Lung (tissue), 11 donors: ENCODE measurements at regions not wholly inside any gene's neighbourhood (a gene's known extent, or its start where the extent isn't known, plus 50 kb on each side); places are given as distances from the start of the nearest gene placed in this dataset.
A peak's percentile ranks its signal among the peaks of the same experiment; 100 is the strongest.

Experiments used
- ATAC-seq: fragments of 200-7000 bp; cut with Tn5 transposase; one replicate; pipeline ENCODE4 v1.9.1; 2020; ENCODE audit warnings: moderate number of reproducible peaks; ENCODE audit not compliant: insufficient read depth, low FRiP score
- DNase-seq, 3 donors: peaks; one replicate each; pipeline ENCODE4 v3.0.0-alpha.2; 2013 to 2017
- H3K27ac ChIP-seq, 2 donors: one replicate each; pipeline ENCODE4 v1.5.1; 2013; ENCODE audit warnings: mild to moderate bottlenecking in 2 of 2, moderate library complexity in 2 of 2, control low read depth in 1 of 2, inconsistent platforms in 1 of 2, low read depth in 1 of 2, low read length in 1 of 2
- H3K27me3 ChIP-seq, 3 donors: one replicate each; pipeline ENCODE4 v1.5.1; 2013; ENCODE audit warnings: low read length in 2 of 3; ENCODE audit not compliant: control insufficient read depth in 3 of 3, insufficient read depth in 3 of 3
- H3K36me3 ChIP-seq, 4 donors: one replicate each; pipeline ENCODE4 v1.5.1; 2013; ENCODE audit warnings: low read length in 4 of 4, mild to moderate bottlenecking in 1 of 4, moderate library complexity in 1 of 4; ENCODE audit not compliant: control insufficient read depth in 4 of 4, insufficient read depth in 4 of 4
- H3K4me1 ChIP-seq, 5 donors: one replicate each; pipeline ENCODE4 v1.5.1; 2013; ENCODE audit warnings: low read length in 5 of 5, mild to moderate bottlenecking in 2 of 5, moderate library complexity in 1 of 5; ENCODE audit not compliant: control insufficient read depth in 5 of 5, insufficient read depth in 5 of 5
- H3K4me3 ChIP-seq: one replicate; pipeline ENCODE4 v1.5.1; 2013; ENCODE audit warnings: mild to moderate bottlenecking, control low read depth, moderate library complexity
- H3K9ac ChIP-seq, 2 donors: one replicate each; pipeline ENCODE4 v1.5.1; 2013; ENCODE audit warnings: low read length in 2 of 2, control low read depth in 1 of 2; ENCODE audit not compliant: insufficient read depth in 1 of 2
- H3K9me3 ChIP-seq, 4 donors: one replicate each; pipeline ENCODE4 v1.5.1; 2013; ENCODE audit warnings: low read length in 3 of 4, mild to moderate bottlenecking in 1 of 4, moderate library complexity in 1 of 4; ENCODE audit not compliant: control insufficient read depth in 4 of 4, insufficient read depth in 3 of 4
- CTCF ChIP-seq: IDR thresholded peaks from 2 replicates; pipeline ENCODE4 v1.5.1; 2012; ENCODE audit warnings: mild to moderate bottlenecking; ENCODE audit errors: control extremely low read depth, extremely low read depth
- WGBS, 2 donors: extraction: QIAGEN DNeasy Blood & Tissue Kit; methylation state at CpG; one replicate each; pipeline ENCODE4 v1.1.7; 2013; 5-methylcytosine and 5-hydroxymethylcytosine counted together
- donor health status: control.
- donor health status: control.
- donor health status: Bipolar disorder and iron deficiency.
- donor health status: healthy.
- donor health status: DM: yes; HTN: yes; CAD: no.

GRCh38 chr4:38328989-38329729 lies 334.8 kb upstream of the KLF3 start:
- DNase-seq (peak in 2 of 3 donors; percentile 36 to 57), ATAC-seq (no peak)
- peaks cover 0 to 4% (median 0%) of the 10 kb centered on the region in 5 donors for H3K4me1 ChIP-seq
- H3K27me3 ChIP-seq = no peaks in the 10 kb centered on the region
- H3K9ac ChIP-seq = no peak overlapping the region
- H3K36me3 ChIP-seq = no peaks in the 10 kb centered on the region
- WGBS, 2 donors = 51 to 55% methylated on average over 8 of the region's 8 CpGs
- TF ChIP-seq CTCF = no peak
- H3K27ac ChIP-seq = no peak overlapping the region
- no peak overlapping the region for H3K4me3 ChIP-seq
- H3K9me3 ChIP-seq = peaks cover 0 to 1% (median 0%) of the 10 kb centered on the region in 4 donors

- peaks cover 0 to 4% (median 0%) of the 10 kb centered on the region in 5 donors for H3K4me1 ChIP-seq
- 39 to 72% methylated on average over 1 of the region's 1 CpG for WGBS, 2 donors
- no peak overlapping the region for H3K27ac ChIP-seq
Measured at GRCh38 chr4:38330321-38330720, 333.7 kb upstream of the KLF3 start.

GRCh38 chr4:38330936-38331335 lies 333.1 kb upstream of the KLF3 start:
- TF ChIP-seq CTCF = no peak
- no peak overlapping the region for H3K4me3 ChIP-seq
- H3K27me3 ChIP-seq = no peaks in the 10 kb centered on the region
- no peak overlapping the region for H3K27ac ChIP-seq
- ATAC-seq (no peak), DNase-seq (no peak)
- WGBS, 2 donors = 88 to 91% methylated on average over 7 of the region's 7 CpGs
- H3K9ac ChIP-seq = no peak overlapping the region
- no peaks in the 10 kb centered on the region for H3K36me3 ChIP-seq
- no peaks in the 10 kb centered on the region for H3K9me3 ChIP-seq
- H3K4me1 ChIP-seq = peaks cover 0 to 4% (median 0%) of the 10 kb centered on the region in 5 donors

More at GRCh38 chr4:38330321-38330720, 333.7 kb upstream of the KLF3 start:
- no peak for ATAC-seq
- no peaks in the 10 kb centered on the region for H3K27me3 ChIP-seq
- no peaks in the 10 kb centered on the region for H3K36me3 ChIP-seq
- H3K9me3 ChIP-seq = no peaks in the 10 kb centered on the region
- no peak overlapping the region for H3K9ac ChIP-seq
- no peak overlapping the region for H3K4me3 ChIP-seq
- no peak for DNase-seq
- TF ChIP-seq CTCF = no peak
